ENCODE measurements at regions not wholly inside any gene's neighbourhood (a gene's known extent, or its start where the extent isn't known, plus 50 kb on each side); places are given as distances from the start of the nearest gene placed in this dataset.
"Not testable (repeated sequence)": the region's sequence is repeated elsewhere in the genome, so short reads cannot be mapped to it uniquely, and the experiment has no call there.

DNA sequence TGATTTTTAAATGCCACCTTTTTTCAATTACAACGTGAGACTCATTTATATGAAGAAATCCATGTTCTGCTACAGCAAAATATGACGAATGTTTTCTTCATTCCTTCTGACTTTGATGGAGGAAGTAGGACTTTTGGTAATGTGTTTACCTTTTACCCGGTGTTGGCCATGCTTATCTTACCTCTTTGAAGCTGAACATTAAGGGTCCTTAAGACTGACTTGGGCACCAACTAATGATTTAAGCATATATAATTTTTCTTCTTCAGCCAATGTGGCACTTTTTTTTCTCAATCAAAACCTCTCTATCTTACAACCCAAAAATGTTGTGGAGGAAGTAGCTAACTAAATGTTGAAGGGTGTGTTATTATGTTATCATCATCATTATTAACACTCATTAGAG lies 337.5 kb downstream of the EPHA7 start:
- DNase-seq: no peak

- no peak for DNase-seq
These were observed 340.3 kb downstream of the EPHA7 start for GRCh38 chr6:93079061-93079460.

GRCh38 chr6:93073811-93074210 lies 345.5 kb downstream of the EPHA7 start:
- no peak for DNase-seq

DNA sequence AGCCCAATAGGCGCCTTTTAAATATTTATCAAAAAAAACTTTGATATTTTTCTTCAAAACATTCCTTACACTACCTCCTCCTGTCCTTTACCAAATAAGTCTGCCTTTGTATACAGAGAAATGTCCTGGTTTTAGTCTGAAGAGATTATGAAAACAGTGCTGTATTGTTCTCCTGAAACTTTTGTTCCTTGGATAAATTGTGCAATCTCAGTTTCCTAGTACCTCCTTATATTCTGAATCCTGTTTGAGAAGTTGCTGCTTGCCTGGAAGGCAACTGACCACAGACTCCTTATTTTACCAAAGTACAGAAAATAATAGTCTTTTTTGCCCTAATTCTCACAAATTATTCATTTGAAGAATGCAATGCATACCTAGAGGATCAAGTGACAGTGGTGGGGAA lies 349.5 kb downstream of the EPHA7 start:
- no peak for DNase-seq

DNA sequence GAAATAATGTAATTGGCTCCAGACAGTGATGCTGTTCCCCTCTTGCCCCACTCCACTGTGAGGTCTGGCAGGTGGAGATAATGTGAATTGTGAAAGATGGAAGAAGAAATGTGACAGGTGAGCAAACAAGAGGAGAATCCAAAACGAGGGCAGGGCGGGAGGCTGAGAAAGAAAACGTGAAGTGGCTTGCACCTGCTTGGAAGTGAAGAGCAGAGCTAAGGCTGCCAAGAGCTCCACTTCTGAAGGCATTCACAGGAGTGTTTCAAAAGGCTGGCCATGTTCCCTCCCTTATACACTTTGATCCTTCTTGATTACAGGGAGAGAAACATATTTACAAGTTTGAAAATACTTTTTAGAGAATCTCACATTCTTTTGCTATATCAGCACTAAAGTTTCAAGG lies 359.4 kb downstream of the EPHA7 start:
- DNase-seq: no peak

- DNase-seq: no peak
These were observed 361.8 kb downstream of the EPHA7 start for GRCh38 chr6:93057584-93057983.

- no peak for DNase-seq
These were observed 371.0 kb downstream of the EPHA7 start for GRCh38 chr6:93048381-93048780.

DNA sequence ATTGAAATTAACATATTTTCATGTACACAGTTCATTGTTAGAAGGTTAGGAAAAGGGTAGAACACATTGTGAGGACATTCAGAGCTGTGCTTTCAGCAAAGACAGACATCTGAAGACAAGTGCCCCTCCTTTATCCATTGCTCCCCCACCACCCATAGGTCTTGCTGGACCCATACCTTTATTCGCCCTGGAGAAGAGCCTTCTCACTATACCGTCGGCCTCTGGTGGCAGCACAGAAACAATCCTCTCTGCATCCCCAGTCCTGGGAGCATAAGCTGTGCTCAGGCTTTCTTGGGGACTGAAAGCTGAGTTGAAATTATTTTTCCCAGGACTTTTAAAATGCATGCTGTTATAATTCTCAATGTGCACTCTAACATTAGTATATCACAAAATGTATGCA lies 372.3 kb downstream of the EPHA7 start:
- DNase-seq: no peak

DNA sequence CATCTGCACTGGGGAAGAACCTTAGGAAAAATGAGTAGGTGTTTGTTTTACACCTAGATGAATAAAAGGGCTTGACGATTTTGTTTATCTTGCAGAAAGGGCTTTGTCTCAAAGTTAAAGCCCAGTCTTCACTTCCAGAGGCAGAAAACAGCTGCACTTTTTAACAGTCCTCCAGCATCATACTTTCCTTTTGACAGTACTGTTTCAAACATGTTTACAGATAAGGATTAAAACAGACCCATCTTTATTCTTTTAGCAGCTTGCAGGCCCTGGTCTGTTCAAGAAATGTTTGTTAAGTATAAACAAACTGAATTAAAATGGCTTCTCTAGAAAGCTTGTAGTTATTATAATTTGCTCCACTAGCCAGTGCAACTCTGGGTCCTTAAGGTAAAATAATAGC lies 374.2 kb downstream of the EPHA7 start:
- no peak for DNase-seq

GRCh38 chr6:93040375-93040774 lies 379.0 kb downstream of the EPHA7 start:
- peak; percentile 75 for DNase-seq

- peak; percentile 14 for DNase-seq
These were observed 382.5 kb downstream of the EPHA7 start for GRCh38 chr6:93036835-93037234.

DNA sequence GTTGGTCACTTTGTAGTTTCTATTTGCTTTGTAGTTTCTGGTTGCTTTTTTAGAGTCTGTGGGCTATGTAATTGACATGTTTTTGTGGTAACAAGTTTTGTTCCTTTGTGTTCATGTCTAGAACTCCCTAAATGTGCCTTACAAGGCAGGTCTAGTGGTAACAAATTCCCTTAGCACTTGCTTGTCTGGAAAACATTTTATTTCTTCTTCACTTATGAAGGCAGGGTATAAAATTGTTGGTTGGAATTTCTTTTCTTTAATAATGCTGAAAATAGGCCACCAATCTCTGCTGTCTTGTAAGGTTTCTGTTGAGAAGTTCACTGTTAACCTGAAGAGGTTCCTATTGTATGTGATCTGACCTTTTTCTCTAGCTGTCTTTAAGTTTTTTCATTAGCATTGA lies 383.6 kb downstream of the EPHA7 start:
- no peak for DNase-seq

GRCh38 chr6:93021235-93021915 lies 398.0 kb downstream of the EPHA7 start:
- no peak for DNase-seq

DNA sequence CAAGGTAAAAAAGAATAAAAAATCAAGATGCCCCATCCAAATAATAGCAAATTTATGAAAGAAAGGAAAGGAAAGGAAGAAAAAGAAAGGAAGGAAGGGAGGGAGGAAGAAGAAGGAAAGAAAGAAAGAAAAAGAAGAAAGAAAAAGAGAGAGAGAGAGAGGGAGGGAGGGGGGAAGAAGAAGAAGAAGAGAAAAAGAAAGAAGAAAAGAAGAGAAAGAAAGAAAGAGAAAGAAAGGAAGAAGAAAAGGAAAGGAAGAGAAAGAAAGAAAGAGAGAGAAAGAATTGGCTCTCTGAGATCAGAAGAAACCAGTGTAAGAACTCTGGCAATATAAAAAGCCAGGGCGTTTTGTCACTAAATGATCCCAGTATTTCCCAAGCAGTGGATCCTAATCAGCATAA lies 401.7 kb downstream of the EPHA7 start:
- no peak for DNase-seq

DNA sequence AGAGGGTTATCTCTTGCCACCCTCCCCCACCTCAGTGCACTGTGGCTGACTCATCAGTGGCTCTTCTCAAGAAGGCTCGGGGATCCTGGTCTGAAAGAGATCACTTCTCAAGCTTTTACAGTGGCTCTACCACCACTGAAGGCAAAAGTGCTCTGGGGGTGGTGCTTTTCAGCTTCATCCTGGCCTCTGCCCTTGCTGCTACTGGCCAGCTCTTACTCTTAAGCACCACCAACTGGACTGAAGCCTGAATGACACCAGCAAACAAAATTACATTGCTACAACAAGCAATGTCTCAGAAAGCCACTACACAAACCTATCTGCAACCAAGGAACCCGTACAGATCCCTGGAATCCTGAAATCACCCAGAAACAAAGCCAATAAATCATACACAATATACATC lies 402.1 kb downstream of the EPHA7 start:
- no peak for DNase-seq

DNA sequence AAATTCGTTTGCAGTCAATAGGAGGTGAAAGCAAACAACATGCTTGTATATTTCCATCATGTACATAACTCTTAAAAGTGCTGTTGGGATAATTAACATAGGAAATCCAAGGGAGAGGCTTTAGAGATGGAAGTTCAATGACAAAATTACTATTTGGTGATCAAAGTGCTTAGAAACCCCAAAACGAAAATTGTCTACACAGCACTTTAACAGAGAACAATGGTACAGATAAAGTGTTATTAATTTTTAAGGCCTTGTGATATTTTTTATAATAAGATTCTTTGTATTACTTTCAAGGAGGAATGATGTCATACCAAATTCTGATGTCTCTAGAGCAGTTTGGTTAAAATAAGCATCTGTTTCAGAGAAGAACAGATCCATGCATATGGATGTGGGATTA lies 406.3 kb downstream of the EPHA7 start:
- no peak for DNase-seq

DNA sequence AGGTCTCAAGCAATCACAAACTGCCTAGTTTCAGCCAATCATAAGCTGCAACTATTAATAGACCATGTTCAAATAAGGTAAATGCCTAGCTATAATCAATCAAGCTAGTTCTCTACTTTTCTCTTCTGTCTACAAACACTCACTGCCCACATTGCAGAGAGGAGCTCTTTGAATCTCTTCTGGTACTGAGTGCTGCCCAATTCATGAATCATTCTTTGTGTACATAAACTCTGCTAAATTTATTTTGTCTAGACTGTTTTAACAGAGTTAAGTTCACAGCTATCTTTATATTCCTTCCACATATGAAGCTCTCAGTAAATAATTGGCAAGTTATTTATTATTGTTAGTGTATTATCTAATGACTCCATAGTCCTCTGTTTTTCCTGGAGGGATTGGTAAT lies 411.0 kb downstream of the EPHA7 start:
- DNase-seq: no peak

DNA sequence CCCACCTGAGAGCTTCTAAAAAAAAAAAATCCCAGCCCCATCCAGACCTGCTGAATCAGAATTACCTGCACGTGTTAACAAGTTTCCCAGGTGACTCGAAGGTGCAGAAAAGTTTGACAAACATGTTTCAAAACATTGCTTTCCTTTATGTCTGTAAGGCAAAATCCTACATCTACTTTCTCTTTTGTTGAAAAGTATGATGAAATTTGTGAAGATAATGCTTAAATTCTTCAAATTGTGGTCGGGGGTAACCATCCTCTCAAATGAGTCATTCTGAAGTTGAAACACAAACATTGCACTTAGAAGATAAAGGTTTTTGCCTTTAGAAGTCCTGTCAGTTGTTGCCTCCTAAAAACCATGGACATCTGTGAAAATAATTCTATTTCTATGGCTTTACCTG lies 429.7 kb downstream of the EPHA7 start:
- peak; percentile 12 for DNase-seq

GRCh38 chr6:92979281-92979680 lies 440.1 kb downstream of the EPHA7 start:
- peak; percentile 1 for DNase-seq

- no peak for DNase-seq
These were observed 442.3 kb downstream of the EPHA7 start for GRCh38 chr6:92977018-92977417.

DNA sequence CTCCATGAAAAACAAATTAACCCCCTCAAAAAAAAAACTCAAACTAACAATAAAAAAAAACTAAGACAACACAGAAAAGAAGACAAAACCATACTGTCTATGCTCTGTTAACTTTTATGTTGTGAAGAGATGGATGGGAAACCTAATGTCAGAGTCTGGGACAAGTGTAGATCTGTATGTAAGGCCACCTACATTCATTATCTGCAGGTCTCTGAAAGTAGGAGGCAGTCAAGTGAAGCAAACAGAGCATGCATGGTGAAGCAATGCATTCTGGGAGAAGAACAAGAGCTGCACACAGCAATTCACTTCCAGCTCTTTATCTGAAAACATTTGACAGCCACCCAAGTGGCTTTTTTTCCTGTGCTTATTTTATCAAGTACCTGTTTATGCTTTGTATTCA lies 452.0 kb downstream of the EPHA7 start:
- no peak for DNase-seq

GRCh38 chr6:92962846-92963245 lies 456.5 kb downstream of the EPHA7 start:
- DNase-seq: no peak

GRCh38 chr6:92952111-92952510 lies 467.2 kb downstream of the EPHA7 start:
- not testable (repeated sequence) for DNase-seq

DNA sequence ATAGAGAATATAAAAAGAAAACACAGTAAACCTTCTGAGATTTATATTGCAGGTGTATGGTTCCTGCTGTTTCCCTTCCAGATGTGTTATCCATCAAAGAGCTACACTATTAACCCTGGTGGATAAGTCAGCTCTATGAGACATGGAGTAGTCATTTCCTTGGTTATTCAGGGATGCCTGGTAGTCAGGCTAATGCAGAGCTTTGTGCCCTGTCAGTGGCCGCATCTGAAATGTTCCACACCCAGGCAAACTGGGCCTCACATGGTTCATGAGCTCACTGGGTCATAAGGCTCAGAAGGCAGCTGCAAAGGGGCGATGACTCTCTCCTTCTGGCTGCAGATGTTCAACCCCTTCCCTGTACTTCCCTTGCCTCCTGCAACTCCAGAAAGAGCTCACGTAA lies 473.6 kb downstream of the EPHA7 start:
- peak; percentile 0 for DNase-seq

GRCh38 chr6:92944132-92944531 lies 475.2 kb downstream of the EPHA7 start:
- no peak for DNase-seq

- DNase-seq: no peak
These were observed 476.8 kb downstream of the EPHA7 start for GRCh38 chr6:92942549-92942948.
